Stimulated activated CD8-positive, alpha-beta memory T cell treated with anti-CD3 and anti-CD28 coated beads, Interleukin-12 subunit alpha, Interleukin-12 subunit beta, amount 100 ng/mL, for 1 hour (primary cell): ENCODE measurements at regions not wholly inside any gene's neighbourhood (a gene's known extent, or its start where the extent isn't known, plus 50 kb on each side); places are given as distances from the start of the nearest gene placed in this dataset.

Experiments used
- DNase-seq: peaks from one replicate; pipeline ENCODE4 v3.0.0-alpha.2; 2020; ENCODE audit warnings: low read depth

DNA sequence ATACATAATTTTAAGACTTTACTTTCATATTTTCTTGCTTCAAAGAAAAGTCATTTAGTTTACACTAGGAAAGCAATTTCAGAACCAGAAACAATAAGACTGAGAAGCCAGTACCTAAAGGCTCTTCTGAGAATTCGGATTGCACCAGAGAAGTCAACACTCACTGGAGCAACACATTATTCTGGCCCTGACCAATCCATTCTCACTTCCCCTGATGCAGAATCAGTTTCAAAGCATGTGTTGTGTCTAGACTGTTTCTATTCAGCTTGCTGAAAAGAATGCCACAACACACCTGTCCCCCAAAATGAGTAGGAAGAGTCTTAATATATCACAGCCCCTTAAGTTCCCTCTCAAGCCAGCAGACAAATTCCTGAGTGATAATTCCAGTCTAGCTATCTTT, 1074.3 kb upstream of the TENM4 start:
- DNase-seq: no peak

DNA sequence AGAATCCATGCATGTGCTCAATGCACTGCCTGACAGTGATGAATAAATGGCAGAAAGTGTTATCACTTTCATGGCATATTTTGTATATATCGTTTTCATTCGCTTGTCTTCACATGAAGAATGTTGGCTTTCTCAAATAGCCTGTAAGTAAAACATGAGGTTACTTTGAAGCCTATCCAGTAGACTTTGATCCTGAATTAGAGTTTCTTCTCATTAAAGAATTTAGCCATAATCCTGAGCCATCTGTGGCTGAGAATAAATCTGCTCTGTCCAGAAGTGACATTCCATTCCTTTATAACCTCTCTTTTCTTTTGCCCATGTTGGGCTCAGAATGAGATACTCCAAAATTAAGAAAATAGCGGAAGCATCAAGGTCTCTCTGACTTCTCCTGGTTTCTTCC, 1071.7 kb upstream of the TENM4 start:
- DNase-seq: no peak

DNA sequence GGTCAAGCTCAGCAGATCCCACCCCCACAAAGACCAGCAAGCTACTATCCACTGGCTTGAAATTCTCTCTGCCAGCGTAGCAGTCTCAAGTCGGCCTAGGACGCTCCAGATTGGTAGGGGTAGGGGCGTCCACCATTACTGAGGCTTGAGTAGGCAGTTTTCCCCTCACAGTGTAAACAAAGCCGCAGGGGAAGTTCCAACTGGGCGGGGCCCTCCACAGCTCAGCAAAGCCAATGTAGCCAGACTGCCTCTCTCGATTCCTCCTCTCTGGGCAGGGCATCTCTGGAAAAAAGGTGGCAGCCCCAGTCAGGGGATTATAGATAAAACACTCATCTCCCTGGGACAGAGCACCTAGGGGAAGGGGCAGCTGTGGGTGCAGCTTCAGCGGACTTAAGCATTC, 1064.9 kb upstream of the TENM4 start:
- DNase-seq: no peak

DNA sequence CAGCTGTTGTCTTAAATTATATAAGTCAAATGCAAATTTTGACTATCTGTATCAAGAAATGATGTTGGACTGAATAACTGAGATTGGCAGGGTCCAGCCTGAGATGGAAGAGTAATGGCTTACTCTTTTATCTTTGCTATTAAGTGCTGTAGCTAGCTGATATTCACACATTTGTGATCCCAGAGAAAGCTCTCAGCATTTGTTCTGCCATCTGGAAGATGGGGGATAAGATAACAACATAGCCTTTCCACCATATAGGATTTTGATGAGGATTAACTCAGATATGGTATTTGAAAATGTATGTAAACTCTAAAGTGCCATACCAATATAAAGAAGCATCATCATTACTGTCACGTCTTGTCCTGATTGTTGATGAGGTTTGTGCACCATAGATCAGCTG, 1063.2 kb upstream of the TENM4 start:
- no peak for DNase-seq

DNA sequence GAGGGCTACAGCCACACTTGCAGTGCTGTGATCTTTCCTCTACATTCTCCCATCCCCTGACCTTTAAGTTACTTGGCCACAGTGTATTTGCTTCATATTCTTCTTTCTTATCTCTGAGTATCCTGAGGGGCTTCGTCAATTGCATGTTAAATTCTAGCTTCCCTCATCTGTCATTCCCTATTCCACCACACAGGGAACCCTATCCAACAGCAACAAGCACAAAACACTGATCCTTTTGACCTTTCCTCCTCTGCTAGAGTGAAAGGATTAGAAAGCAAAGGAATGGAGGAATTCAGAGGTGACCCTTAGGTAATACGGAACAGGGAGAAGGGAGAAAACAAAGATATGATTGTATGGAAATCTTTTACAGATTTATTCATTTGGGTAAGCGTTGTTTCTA, 1061.7 kb upstream of the TENM4 start:
- no peak for DNase-seq

DNA sequence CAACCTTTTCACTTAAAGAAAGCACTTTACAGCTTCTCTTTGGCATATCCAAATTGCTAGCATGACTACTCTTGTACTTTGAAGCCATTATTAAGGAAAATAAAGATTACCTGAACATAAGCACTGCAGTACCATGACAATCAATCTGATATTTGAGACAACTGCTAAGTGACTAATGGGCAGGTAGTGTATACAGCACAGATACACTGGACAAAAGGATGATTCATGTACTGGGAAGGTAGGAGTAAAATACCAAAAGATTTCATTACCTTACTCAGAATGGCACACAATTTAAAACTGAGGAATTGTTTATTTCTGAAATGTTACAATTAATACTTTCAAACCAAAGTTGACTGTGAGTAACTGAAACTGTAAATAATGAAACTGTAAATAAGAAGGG, 1054.3 kb upstream of the TENM4 start:
- no peak for DNase-seq

DNA sequence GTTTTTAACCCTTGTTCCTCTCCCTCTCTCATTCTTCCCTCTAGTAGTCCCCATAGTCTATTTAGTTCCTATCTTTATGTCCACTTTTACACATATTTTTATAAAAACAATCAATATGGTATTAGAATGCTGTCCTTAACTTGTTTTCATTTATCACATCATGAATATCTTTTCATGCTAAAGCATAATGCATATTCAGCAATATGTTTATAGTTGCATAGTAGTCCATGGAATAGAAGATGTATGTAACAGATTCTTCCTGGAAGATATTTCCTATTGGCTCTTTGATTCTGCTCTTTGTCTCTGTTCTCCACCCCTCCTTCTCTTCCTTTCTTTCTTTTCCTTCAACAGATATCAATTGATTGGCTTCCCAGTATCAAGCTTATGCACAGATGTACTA, 1047.1 kb upstream of the TENM4 start:
- DNase-seq: no peak

DNA sequence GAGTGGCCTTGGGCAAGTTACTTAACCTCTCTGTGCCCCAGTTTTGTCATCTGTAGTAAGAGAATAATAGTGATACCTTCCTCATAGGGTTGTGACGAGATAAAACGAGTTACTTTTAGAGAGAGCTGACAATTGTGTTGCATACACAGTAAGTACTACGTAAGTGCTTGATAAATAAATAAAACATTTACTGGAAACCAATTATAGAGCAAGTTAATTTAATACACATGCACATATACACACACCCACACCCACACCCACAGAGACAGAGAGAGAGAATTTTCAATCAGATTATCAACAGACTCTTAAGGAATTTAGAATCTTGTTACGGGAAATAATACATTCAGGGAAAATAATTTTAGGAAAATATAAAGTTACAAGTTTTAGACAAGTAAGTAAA, 1045.8 kb upstream of the TENM4 start:
- no peak for DNase-seq

DNA sequence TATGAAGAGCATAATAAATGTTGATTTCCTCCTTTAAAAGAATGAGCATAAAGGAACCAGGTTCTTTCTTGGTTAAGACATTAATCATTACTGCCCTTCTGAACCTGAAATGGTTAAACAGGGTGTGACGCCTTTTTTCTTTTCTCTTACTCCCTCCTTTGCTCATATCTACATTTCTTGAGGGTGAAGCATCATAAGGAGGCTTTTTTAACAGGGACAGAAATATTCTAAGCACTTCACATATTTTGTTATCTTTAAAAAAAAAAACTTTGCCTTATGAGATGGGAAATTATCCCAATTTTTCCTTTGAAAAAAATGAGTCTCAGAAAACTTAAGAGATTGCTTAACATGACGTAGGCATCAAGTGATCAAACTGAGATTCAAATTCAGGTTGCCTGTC, 1036.3 kb upstream of the TENM4 start:
- DNase-seq: no peak

DNA sequence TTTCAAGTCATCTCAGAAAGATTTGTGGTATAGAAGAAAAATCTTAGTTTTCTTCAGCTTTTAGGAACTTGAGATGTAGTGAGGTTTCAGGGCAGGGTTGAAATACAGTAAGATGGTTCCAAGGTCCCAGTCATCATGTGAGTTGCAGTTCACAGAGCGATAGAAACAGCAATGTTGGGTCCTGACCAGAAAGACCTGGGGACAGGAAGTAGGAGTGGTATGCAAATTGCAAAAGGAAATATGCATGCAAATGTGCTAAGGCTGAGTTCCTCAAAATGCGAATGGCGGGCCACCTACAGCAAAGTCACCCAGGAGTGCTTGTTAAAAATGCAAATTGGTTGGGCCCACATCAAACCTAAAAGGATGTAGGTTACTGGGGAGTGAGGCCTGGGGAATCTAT, 1032.7 kb upstream of the TENM4 start:
- DNase-seq: no peak

DNA sequence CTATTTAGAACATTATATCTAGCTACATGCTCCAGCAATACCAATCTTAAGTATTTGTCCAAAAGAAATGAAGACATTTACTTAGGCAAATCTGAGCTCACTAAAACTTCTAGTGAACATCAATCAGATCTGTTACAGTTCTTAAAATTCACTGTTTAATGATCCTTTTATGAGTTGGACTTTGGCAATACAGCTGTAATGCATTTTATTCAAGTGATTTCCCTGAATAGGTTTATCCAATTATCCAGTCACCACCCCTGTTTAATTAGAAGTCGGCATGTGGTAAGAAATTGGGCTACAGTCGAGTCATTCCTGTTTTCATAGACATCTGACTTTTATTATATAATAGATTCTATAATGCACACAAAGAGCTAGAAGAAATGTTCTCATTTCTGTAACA, 1029.0 kb upstream of the TENM4 start:
- no peak for DNase-seq

DNA sequence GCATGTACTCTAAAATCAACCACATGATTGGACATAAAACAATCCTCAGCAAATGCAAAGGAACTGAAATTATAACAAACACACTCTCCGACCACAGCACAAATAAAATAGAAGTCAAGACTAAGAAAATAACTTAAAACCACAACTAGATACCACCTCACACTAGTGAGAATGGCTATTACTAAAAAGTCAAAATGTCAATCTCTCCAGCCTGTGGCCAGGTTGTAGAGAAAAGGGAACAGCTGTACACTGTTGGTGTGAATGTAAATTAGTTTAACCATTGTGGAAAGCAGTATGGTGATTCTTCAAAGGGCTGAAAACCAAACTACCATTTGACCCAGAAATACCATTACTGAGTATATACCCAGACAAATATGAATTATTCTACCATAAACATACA, 1025.7 kb upstream of the TENM4 start:
- no peak for DNase-seq

DNA sequence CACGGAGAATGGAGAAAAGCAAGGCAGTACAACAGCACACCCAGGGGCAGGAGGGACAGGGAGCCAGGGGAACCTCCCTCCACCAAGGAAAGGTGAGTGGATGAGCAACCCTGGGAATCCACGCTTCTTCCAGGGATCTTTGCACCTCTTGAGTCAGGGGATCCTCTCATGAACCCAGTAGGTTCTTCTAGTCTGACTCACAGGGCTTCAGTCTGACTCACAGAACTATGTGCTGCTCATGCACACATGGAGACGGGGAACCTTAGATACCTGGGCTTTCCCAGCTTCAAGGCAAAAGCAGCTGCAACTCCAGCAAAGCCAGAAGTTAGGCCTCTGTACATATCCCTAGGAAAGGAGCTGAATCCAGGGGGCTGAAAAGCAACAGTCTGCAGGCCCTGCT, 1021.4 kb upstream of the TENM4 start:
- DNase-seq: no peak

DNA sequence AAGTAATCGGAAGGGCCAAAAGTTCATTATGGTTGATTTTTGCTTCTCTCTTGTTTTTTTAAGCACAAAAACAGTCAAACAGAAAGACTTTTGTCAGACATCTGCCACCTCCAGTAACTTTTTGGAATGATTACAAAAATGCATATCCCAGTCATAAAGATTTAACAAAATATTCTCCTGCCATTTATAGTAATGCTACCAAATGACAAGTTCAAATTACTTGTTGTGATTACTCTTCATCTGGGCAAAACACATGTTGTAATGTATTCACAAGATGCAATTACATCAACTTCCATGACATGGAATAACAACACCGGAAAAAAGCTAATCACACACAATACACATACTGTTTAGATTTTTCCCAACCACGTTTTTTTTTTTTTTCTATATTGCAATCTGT, 1017.5 kb upstream of the TENM4 start:
- no peak for DNase-seq

DNA sequence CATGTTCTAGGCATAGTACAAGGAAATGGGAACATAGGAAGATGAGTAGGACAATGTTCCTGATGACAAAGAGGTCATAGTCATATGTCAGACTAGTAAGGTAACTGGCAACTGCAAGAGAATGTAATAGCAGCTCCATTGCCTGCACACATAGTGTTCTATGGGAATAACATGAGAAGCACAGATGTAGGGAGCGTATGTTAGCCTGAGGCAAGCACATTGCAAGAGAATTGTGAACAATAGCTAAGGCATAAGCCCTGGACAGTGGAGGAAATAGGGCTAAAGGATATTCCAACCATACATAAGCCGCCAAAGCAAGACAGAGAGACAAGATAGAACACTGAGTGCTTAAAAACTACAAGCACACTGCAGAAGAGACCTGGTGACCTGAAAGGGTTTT, 1017.0 kb upstream of the TENM4 start:
- DNase-seq: no peak

DNA sequence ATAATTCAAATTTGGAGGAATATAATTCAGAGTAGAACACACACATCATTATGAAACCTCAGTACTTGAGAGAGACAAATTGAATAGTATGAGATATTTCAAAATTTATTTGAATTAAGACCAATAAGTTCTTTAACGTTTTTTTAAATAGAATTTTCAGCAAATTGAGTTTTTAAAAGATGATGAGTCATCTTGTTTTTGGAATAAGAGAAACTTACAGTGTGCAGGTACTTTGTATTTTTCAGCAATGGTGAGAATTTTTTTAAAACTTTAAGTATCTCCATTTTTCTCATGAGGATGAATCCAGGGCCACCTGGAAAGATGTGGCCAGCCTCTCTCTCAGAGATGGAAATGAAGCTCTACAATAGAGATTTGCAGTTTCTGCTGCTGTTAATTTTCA, 1015.0 kb upstream of the TENM4 start:
- no peak for DNase-seq

DNA sequence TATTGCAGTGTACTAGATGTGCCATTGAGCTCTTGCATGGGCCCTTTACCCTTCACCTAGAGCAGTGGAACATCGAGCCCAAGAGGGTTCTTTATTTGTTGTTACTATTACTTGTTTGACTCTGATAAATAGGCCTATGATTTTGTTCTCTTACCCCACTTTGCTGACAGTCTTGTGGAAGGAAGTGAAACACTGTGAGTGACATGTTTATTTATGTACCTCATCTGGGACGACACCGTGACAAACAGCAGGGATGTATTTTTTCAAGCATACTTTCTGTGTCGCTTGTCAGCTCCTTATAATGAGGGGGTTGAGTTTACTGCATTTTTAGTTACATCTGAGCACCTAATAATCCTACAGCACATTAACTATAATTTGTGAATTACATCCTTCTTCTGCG, 1010.3 kb upstream of the TENM4 start:
- no peak for DNase-seq

DNA sequence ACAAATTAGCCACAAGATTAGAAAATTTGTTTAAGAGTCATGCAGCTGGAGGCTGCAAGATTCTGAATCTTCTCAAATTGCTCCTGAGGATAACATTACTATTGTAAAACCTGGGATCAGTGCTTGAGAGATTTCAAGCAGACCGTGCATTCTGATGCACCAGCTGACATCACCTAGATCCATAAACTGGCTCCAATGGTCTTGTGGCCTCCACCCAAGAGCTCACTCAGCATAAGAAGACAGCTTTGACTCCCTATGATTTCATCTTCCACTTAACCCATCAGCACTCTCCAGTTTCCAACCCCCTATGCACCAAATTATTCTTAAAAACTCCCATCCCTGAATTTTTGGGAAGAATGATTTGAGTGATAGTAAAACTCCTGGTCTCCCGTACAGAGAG, 1007.9 kb upstream of the TENM4 start:
- no peak for DNase-seq

DNA sequence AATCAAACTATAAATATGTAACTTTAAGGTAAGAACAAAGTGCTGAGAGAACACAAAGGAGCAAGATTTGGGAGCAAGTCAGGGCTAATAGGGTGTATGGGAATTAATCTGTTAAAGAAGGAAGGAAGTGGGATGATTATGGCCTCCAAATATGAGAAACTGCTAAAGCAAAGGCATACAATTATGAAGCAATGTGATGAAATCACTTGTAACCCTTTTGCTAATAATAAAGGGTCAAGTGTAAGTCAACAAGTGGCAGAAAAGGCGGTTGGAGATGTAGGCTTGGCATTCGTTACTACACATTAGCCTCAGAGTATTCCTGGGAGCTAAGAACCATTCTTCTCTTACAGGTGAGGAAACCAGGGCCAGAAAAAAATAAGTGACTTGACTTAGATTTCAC, 1002.3 kb upstream of the TENM4 start:
- DNase-seq: no peak

DNA sequence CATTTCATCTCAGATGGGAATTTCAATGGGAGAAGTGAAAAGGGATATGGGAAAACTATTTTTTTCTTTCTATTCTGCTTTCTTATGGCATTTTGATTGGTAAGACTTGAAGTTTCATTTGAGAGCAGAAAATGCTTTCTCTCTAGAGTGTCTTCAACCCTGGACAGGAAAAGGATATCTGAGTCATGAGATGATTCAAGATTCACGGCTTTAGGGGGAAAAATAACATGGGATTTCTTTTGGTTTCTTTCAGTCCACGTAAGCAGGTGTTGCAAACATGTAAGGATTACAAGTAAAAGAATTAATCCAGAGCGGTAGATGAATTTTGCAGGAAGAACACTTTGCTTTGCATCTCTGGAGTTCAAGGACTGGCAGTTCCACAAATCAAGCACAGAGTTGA, 1001.0 kb upstream of the TENM4 start:
- no peak for DNase-seq

DNA sequence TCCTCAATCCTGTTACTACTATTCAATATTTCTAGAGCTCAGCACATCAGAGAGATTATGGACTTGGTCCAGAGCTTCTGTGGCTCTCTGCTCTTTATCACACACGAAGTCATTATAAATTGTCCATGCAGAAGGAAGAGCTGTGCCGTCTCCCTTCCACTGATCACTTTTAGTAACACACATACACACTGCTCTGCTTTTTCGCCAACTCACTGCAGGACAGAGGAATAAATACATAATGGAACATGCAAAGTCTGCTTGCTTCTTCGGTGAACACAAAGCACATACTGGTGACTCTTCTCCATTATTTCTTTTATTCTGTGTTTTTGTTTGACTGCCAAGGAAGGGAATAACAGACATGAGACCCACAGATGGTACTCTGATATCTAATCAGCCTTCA, 1000.0 kb upstream of the TENM4 start:
- no peak for DNase-seq

DNA sequence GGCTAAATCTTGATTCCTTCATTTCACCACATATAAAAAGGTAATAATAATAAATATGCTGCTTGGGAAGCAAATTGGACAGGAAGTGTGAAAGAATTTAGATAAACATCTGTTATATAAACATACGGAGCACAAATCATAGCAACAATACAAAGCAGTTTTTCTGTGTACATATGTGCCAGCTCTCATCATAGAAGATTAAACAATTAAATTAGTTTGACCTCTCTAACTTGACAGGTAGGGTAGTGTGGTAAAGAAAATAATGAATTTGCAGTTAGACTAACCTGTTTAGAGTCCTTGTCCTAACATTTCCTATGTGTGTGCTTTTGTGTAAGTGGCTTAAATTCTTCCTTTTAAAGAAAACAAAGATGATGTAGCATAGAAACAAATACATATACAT, 995.7 kb upstream of the TENM4 start:
- DNase-seq: no peak

DNA sequence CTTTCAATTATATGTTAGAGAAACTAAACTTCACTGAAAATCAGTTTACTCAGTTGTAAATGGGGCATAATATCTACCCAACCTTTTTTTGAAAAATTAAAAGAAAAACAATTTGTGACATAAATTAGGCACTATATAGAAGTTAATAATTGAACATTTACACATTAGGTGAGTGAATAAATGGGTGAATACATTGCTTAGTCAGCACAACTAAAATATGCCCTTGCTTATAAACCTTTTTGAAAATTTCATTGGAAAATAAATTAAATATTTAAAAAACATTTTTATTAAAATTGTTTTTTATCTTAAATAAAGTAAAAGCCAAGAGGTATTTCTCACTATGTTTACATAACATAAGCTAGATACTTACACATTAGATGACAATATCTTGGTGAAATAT, 994.5 kb upstream of the TENM4 start:
- no peak for DNase-seq

DNA sequence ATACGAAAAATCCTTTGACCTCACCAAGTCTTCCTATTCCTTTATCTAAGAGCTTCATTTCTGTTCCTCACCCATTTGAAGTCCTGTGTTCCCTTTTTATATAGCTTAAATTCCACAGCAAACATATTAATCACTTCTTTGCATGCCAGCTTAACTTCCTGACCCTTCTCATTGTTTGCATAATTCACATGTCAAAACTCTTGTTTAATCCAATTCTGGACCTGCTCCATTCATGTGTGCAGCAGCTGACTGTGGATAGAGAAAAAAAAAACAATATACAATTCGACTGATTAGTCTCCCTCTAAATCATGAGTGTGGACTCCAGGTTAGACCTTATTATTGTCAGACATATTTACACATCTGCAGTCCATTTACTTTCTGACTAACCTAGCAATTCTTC, 991.2 kb upstream of the TENM4 start:
- DNase-seq: no peak

DNA sequence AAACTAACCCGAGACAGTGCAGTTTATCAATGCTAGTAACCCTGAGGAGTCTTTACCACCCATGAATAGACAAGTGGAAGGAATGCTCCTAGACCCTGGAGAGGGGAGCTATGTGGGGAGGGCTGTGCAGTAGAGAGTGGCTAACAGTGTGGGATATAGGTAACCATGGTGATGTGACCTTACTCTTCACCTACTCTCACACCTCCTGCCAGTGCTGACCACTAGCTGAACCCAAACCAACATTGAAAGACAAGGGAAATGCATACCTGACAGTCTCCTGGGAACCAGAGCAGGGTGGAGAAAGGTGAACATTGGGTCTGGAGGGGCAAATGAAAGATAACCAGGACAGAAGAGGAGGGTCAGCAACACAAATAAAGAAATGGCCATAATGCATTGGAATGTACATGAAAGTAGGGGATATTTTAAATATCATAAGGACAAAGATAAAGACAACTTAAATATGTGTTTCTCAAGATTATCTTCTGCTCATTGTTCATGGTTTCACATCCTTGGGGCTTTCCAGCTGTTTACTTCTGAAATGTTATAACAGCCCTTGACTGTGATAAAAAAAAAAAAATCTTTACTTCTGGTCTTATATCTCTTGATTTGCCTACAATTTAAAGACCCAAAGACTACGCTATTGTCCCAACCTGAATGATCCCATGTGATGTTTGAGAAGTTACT, 983.3 kb upstream of the TENM4 start:
- DNase-seq: no peak
